Activated CD4-positive, alpha-beta T cell treated with anti-CD3 and anti-CD28 coated beads, Interleukin-2, Interleukin-6, amounts not matched to agents 100 ng/mL and 50 ng/mL, durations not matched to agents 16 hours and 8 hours (primary cell): ENCODE measurements at regions not wholly inside any gene's neighbourhood (a gene's known extent, or its start where the extent isn't known, plus 50 kb on each side); places are given as distances from the start of the nearest gene placed in this dataset.
"Not testable (repeated sequence)": the region's sequence is repeated elsewhere in the genome, so short reads cannot be mapped to it uniquely, and the experiment has no call there.

Experiments used
- DNase-seq: peaks from one replicate; pipeline ENCODE4 v3.0.0-alpha.2; 2020

DNA sequence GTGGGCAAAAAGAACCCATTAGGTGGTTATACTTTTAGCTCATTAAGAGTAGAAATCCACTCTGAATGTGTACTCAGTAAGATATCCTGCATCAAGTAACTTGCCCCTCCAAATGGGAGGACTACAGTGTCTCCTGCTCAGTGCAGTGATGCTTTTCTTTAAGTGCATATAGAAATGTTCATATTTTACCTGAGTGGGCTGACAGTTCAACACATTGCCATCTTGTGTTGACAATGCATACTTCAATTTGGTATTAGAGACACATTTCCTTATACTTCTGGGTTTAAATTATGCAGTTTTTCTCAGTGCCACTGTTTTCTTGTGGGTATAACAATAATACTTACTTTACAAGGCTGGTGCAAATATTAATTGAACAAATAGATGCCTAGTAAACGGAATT lies 318.6 kb upstream of the TMPRSS15 start:
- DNase-seq: no peak

DNA sequence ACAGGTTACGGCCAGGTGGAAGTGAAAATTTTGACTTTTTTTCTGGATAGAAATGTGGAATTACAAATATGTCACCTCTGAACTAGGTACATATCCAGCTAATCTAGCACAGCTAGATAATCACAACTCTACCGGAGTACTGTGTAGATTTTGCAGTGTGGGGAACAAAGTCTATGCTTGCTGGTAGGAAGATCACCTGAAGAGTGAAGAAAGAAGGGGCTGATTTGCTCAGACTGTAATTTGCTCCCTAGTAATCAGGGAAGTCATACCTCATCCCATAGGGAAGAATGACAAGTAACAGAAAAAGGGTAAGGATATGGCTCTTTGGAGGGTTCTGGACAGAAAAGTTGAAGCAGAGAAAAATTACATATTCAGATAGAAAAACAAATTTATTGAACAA lies 319.6 kb upstream of the TMPRSS15 start:
- no peak for DNase-seq

DNA sequence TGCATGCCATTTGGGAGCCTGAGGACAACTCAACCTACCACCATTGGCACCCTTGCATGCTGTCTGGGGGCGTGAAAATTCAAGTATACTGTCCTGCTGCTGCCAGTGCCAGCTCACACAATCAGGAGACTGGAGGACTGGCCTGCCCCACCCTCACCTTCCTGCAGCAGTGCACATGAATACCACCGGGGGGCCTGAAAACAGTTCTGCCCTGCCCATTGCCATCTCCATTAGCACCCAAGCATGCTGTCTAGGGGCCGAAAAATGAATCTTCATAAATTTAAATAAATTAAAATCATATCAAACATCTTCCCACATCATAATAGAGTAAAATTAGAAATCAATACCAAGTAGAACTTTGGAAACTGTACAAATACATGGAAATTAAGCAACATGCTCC lies 322.1 kb upstream of the TMPRSS15 start:
- DNase-seq: no peak

DNA sequence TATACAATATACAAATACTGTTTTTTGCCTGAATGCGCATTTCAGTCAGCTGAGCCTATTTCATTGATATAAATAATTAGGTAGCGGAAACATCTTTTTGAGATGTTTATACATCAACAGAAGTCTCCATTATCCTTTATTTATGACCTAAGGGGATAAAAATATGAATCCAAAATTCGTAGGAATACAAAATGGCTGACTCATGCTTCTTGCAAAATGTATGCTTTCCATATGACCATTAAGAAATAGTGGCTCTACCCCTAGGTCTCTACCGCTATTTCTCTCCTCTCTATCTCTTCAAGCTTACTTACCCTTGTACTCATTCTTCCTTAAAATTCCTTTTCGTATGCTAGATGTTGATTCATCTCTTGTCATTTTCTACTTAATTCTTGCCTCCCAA lies 338.4 kb upstream of the TMPRSS15 start:
- no peak for DNase-seq

DNA sequence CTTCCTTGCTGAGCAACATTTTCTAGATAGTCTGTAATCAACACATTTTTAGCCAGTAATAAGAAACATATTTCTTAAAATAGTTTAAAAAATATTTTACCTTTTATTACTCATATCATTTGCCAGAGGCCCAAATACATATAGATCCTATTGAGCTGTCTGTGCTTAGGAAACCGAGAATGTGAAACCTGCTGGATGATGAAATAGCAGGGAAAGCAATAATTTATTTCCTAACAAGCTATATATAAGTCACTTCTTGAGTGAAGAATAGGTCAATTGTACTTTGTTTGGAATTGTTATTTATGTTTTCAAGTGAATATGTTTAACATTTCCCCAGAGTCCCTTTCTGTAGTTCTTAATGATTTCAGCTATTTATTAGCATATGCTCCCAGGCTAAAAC lies 339.9 kb upstream of the TMPRSS15 start:
- no peak for DNase-seq

DNA sequence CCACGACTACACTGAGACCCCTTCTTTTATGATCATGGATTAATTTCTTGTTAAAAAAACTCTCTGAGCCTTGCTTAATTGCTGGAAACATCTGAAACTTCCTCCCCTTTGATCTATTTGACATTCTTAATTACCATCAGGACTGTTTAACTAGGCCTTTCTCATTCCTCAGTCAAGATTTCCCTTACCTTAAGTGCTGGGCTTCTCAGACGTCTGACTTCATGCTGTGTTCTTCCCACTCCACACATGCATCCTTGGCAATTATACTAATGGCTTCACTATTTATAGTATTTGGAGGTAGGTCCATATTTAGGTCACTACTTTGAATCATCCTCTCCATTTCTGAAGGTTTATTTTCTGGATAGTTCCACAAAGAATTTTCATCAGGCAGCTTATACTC lies 341.3 kb upstream of the TMPRSS15 start:
- DNase-seq: no peak

DNA sequence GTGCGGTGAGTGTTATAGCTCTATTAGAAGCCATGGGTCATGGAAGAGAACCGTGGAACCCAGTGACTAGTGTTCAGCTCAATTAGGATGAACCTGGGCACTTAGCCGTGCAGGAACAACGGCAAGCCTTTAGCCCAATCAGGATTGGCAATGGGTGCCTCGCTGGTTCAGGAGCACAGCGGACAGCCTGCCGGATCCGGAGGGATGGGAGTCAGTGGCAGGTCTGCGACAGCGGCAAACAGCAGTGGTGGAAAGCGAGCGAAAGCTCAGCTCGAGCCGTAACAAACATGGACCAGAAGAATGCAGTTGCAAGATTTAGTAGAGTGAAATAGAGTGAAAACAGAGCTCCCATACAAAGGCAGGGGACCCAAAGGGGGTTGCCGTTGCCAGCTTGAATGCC lies 349.3 kb upstream of the TMPRSS15 start:
- not testable (repeated sequence) for DNase-seq

DNA sequence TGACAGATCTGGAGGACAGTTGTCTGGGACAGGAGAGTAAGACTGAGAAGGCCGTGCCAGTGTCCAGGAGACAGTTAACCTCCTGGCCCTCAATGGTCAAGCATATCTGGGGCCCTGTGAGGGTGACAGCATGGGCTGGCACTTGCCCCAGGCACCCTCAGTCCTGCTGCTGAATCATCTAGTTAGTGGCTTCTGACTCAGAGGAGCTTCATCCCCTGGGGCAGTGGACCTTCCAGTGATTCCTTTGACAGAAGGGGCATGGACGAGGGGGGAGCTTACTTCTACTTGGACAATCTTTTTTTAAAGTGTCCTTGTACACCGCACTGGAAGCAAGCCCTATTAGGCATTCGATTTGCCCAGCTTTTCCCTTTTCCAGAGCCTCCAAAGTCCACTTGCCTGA lies 352.7 kb upstream of the TMPRSS15 start:
- not testable (repeated sequence) for DNase-seq

DNA sequence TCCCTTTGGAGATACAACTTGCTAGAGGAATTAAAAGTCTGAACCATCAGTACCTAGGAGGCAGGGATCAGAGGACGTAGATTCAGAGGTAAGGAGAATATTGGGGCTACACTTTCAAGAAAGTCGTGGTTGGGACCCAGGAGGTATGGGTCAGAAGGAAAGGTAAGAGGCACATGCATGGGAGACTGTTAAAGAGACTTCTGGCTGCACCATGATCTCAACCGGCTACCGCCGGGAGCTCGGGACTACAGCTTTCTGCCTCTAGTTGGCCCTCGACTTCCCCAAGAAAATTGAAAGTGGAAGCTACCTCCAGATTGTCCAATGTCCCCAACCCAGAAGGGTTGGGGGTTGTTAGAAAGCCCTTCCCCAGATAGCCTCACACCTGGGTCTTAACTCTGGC lies 355.7 kb upstream of the TMPRSS15 start:
- DNase-seq: no peak

DNA sequence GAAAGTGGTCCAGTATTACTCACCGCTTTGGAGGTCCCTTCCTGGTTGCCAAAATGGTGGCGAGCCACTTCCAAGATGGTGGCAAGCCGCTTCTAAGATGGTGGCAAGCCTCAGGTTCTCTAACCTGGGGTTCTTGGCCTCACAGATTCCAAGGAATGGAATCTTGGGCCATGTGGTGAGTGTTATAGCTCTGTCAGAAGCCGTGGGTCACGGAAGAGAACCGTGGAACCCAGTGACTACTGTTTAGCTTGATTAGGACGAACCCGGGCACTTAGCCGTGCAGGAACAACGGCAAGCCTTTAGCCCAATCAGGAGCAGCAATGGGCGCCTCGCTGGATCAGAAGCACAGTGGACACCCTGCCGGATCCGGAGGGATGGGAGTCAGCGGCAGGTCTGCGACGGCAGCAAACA lies 356.2 kb upstream of the TMPRSS15 start:
- DNase-seq: no peak

DNA sequence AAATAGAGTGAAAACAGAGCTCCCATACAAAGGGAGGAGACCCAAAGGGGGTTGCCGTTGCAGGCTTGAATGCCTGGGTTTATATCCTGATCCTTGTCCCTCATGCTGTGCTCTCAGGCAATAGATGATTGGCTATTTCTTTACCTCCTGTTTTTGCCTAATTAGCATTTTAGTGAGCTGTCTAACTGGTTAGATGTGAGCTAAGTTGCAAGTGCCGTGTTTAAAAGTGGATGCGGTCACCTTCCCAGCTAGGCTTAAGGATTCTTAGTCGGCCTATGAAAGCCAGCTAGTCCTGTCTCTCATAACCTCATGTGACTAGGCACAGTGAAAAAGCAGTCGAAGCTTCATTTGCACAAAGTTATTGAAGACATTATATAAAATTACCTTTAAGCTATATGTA lies 356.7 kb upstream of the TMPRSS15 start:
- no peak for DNase-seq

DNA sequence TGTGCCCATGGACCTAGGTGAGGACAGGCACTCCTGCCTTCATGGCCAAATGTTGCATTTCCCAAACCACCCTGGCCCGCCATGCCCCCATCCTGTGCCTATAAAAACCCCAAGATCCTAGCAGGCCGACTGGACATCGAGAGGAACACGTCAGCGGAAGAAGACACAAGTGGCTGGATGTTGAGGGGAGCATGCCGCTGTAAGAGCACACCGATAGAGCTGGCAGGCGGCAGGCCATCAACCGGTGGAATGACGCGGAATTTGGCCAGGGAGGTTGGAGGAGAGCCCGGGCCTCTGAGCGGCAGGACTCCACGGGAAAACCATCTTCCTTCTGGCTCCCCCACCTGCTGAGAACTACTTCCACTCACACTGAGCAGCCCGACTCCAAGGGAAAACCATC lies 361.1 kb upstream of the TMPRSS15 start:
- DNase-seq: no peak

DNA sequence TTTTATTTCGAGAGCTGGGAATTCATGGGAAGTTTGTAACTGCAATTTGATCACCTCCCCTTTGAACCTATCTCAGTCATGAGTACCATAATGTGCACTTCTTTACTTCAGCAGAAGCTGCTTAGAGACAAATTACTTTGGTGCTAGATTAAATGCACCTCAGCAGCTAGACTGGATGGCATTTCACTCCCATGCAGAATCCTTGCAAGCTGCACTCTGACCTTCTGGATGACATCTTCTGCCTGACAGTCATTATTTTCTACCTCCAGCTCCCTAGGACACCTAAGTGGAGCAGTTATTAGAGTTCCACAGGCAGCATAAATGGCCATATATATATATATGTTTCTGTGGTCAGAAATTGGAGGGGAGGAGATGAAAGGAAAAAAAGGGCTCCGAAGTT lies 366.0 kb upstream of the TMPRSS15 start:
- no peak for DNase-seq

DNA sequence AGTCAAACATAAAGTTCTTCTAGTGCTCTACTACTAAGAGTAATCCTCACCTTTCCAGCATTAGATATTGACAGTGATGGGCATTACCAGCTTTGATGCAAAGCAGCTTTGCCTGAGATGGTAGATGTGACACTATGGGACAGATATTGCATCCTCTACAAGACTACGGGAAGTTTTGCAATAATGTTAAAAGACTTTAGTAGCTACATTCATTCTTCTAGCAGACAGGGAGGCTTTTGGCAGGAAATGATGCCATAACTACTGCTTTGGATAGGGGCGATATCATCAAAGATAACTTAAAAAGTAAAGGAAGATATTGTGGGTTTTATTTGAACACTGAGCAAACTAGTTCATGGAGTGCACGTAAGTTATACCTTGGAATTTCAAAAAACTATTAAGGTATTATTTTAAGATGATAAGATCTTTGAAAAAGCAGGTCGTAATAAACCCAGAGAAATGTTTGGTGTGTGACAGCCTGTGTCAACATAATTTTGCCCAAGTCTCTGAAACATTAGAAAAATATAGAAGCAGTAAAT lies 368.3 kb upstream of the TMPRSS15 start:
- DNase-seq: no peak

DNA sequence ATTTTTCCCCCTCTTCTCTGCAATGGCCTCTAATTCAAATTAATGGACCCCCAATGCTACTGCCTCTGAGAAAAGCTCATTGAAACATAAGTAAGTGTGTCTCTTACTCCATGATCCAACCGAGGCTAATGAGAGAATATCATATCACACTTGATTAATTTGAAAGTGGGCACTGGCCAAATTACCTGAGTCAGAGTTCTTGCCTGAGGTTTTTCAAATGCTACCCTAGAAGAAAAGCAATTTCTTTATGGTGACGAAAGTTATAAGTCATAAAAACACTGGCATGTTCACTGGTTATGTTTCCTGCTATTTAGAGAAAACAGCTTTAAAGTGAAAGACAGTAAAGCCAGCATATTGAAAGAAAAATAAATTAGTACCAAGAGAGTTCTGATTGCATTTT lies 368.8 kb upstream of the TMPRSS15 start:
- no peak for DNase-seq

DNA sequence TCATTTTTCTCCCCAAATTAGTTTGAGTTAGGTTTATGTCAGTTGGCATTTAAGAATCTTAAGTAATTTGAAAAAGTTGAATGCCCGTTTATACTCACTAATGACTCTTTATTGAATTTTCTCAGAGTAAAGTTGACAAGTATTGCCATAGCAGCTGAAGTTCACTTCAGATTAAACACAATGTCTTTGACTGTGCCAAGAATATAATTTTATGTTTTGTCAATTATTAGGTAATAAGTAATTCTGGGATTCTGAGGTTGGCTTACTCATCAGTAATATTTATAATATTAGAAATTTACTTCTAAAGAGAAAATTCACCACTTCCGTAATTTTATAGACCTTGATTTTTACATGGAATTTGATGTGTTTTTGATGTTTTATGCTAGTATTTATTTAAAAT lies 369.3 kb upstream of the TMPRSS15 start:
- no peak for DNase-seq

DNA sequence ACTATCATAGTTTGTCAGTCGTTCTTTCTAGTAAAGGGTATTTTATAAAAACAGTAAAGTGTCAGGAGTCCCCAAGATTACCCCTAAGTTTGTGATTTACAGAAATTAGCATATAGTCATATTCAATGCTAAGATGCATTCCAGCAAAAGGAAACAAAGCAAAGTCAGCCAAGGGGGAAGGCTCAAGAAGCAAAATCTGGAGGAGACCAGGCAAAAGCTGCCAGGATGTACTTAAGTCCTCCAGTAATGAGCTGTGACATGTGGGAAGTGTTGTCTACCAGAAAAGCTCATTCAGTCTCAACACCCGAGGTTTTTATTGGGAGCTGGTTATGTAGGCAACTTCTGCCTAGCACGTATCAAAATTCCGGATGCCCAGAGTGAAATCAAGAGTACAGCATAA lies 373.4 kb upstream of the TMPRSS15 start:
- no peak for DNase-seq

DNA sequence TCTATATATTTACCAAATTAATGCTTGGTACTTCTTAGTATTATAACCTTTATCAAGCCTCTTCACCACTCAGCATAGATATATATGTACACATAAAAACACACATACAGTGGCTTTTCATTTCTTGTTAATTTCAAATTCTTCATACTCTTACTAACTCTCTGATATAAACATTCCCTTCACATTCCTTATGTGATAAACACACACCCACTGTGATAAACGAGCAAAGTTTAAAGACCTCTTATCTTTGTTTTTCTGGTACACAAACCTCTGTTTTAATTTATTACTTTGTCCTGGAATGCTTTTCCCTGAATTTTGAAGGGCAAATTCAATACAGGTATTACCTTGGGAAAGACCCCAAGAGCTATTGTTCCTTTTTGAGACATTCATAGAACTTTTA lies 379.1 kb upstream of the TMPRSS15 start:
- DNase-seq: no peak

DNA sequence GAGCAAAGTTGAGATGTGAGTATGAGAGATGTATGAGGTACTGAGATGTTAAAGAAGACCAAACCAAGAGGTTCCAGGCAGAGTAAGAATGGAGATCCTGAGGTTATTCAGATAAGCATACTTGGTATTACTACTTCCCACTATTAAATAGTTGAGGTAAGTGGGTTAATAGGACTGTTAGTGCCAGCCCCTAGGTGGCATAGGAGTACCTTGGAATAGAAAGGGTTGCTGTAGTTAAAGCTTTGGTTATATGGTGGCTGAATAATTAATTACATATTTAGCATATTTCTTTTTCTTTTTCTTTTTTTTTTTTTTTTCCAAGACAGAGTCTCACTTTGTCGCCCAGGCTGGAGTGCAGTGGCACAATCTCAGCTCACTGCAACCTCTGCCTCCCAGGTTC lies 397.9 kb upstream of the TMPRSS15 start:
- no peak for DNase-seq

DNA sequence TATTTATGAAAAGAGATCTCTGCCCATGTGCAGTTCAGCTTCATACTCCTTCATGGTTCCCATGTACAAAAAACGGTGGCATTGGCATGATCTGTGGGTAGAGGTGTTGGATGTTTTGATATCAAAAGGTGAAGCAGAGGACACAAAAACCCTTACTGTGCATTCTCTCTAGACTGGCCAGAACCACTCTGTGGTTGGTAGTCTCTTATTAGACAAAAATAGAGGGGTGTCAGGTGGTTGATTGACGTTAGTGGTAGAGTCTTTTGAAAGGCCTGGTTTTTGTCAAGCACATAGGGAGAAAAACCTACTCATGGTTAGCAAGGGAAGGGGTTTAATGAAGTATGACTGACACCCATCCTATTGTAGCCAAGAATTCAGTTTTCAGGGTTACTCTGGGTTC lies 400.0 kb upstream of the TMPRSS15 start:
- no peak for DNase-seq

DNA sequence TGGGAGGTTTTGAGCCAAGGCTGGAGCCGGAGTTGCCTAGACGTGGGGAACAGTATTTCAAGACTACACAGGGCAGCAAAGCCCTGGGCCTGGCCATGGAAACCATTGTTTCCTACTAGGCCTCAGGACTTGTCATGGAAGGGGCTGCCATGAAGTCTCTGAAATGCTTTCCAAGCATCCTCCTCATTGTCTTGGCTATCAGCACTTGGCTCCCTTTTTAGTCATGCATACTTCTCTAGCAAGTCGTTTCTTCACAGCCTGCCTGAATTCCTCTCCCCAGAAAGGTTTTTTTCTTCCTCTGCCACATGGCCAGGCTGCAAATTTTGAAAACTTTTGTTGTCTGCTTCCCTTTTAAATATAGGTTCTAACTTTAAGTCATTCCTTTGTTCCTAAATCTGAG lies 406.6 kb upstream of the TMPRSS15 start:
- DNase-seq: no peak

DNA sequence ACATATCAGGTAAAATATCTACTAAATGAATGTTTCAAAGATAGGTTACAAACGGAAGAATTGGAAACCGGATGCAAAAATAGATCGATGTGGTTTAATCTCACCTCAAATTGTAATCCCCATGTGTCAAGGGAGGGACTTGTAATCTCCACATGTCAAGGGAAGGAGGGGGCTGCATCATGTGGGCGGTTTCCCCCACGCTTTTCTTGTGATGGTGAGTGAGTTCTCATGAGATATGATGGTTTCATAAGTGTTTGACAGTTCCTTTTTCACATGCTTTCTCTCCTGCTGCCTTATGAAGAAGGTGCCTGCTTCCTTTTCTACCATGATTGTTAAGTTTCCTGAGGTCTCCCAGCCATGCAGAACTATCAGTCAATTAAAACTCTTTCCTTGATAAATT lies 408.7 kb upstream of the TMPRSS15 start:
- DNase-seq: no peak

DNA sequence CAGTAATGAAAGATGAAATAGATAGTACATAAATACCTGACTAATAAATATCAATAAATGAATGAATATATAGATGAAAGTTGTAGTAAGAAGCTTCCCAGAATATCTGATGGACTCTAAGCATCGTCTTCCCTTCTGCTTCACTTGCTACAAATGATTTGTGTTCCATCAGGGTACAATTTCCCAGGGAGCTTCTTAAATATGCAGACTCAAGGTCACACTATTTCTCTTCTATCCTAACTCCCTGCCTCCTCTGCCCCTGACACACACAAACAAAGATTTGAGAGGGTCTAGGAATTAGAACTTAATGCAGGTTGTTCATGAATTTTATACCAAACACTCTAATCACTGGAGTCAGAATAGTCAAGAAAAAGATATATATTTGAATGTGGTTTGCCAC lies 415.9 kb upstream of the TMPRSS15 start:
- no peak for DNase-seq

DNA sequence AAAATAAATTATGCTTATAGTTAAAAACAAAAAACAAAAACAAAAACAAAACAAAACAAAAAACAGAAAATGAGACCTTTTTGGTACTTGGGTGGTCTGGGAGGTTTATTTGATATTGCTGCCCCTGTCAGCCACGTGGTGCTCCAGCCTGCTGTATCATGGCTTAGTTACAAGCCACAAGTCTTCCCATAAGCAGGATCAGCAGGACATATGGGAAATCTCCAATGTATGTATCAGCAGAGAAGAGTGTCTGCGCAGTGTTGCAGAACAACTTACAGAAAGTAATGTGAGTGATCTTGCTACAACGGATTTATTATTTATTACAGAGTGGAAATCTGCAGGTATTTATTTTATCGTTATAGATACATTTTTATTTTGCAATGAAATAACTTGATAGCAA lies 423.0 kb upstream of the TMPRSS15 start:
- DNase-seq: no peak

DNA sequence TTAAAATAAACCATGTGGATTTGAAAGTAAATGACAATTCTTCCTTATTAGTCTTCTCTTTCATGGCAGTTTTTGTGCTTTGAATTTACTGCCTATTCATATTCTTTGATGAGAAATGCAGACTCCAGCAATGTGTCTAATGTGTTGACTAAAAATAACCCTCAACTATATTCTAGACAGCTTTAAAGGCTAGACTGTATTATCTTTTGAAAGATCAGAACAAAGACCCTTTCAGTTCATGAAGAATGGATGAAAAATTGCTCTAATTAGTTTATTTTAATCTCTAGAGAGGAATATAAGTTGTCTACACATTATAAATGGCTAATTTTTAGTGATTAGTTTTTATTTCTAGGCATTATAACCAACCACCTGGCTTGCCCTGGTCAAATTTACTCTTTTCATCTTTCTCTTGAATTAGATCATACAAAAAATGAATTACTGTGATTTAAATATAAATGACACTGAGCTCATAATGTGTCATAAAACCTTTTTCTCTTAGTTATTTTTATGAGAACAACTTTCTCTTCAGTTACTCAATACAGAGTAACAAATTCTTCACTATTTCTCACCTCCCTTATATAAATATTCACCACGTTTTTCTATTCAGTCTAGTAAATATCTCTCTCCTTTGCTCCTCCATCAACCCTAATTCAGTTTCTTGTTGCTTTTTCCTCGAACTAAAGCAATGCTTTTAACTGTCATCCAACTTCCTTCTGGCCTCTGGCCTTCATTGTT lies 428.5 kb upstream of the TMPRSS15 start:
- no peak for DNase-seq
